ENCODE measurements at regions not wholly inside any gene's neighbourhood (a gene's known extent, or its start where the extent isn't known, plus 50 kb on each side); places are given as distances from the start of the nearest gene placed in this dataset.

DNA sequence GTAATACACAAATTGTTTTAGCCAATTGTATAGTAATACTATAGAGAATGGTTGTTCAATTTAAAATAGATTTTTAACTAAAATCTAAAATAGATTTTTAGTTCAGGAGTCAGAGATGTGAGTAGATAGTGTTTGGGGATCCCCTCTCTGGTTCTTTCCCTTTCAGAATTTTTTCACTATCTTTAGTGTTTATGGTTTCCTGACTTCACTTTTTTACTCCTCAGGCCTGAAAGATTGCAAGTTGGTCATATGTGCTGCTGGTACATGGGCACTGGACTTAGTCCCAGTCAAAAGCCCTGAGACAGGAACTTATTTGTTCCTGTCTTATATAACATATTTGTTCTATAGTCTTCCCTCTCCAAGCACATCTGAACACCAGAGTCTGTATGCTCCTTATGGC, 96.8 kb upstream of the ATP1B1 start:
- DNase-seq (ENCODE audit: low read depth, low spot score) = no peak
- in situ Hi-C loops (cut with HindIII; ENCODE audit: low pct_unique_long_range_greater_than_20kb, low sequenced_read_pairs) = no loop called here

DNA sequence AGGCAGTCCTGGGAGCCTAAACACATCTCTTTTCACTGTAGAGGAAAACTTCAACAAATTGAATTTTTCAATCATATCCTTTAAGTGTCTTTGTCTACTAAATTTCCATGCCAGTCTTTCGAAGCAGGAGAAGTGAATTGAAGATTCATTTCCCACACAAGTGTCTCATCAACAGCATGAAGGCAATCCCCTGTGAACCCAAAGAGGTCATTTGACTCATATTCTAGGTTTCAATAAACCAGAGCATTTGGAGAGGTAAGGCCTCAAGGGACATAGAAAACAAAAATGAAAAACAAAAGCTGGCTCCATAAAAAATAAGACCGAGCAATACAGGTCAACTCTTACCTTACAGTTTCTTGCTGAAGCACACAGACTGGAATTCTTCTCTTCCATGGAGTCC, 94.1 kb upstream of the ATP1B1 start:
- no peak for DNase-seq (ENCODE audit: low read depth, low spot score)
- in situ Hi-C loops (cut with HindIII; ENCODE audit: low pct_unique_long_range_greater_than_20kb, low sequenced_read_pairs) = no loop called here

DNA sequence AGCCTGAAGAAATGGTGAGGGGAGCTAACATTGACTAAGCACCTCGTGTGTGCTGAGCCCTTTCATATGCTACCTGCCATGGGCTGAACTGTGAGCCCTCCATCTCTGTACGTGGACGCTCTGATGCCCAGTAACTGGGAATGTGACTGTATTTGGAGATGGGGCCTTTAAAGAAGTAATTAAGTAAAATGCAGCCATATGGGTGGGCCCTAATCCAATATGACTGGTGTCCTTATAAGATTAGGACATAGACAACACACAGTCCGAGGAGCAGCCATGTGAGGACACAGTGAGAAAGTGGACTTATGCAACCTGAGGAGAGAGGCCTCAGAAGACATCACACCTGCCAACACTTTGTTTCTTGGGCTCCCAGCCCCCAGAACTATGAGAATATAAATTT, 92.7 kb upstream of the ATP1B1 start:
- in situ Hi-C loops (cut with HindIII; ENCODE audit: low pct_unique_long_range_greater_than_20kb, low sequenced_read_pairs) = no loop called here
- no peak for DNase-seq (ENCODE audit: low read depth, low spot score)

DNA sequence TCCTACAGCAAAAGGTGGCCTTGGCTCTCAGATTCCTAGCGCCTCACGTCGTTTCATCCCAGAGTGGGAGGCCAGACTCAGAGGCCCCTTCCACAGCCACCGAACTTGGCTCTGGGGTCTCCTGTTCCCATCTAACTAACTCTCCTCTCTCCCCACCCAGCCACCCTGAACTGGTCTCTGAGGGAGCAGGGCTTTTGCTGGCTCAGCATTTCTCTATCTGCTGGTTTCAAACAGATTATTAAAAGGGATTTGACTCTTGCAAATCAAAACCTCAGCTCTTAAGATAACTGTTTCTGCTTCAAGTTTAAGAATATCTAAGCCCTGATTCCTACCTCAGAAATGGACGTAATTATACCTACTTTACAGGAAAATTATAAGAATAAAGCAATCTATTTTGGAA, 91.0 kb upstream of the ATP1B1 start:
- DNase-seq (ENCODE audit: low read depth, low spot score) = no peak
- in situ Hi-C loops (cut with HindIII; ENCODE audit: low pct_unique_long_range_greater_than_20kb, low sequenced_read_pairs) = no loop called here

DNA sequence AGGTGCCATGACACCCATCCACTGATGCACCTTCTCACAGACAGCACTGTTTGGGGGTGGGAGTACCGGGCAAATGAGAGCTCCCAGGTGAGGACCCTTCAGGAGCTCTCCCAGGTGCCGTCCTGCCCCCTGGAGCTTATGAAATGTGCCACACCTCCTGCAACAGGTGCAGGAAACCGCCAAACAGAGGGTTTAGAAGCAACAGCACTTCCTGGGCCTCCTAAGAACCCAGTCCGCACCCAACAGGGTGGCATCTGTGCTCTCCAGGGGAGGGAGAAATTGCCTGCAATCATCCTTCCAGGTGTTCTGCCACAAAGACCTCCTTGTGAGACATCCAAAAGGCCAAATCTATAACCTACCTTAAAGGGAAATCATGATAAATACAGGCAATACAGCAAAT, 87.7 kb upstream of the ATP1B1 start:
- in situ Hi-C loops (cut with HindIII; ENCODE audit: low pct_unique_long_range_greater_than_20kb, low sequenced_read_pairs) = no loop called here

DNA sequence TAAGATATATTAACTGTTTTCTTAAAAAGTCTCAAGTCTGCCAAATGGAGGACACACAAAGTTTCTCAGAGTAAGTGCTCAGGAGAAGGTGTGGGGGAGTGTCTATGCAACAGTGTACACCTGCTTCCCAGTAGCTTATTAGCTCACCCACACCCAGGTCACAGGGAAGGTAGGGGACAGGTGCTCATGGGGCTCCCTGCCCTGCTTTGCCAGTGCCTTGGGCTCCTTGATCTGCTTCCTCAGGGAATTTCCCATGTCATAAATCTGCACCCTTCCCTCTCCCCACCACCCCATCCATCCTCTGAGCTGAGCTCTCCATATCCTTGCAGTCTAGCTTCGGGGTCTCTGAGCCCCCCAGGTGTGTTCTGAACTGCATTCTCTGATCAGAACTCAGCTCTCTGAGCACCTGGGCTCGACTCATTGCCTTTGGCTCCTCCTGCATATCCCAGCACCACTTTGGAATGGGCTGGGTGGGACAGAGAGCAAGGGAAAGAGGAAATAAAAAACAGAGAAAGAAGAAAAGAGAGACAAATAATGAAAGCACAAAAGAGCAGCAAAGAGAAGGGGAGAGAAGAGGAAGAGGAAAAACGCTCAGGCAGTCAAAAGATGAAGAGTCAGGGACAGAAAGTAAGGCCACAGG, 87.0 kb upstream of the ATP1B1 start:
- no peak for DNase-seq (ENCODE audit: low read depth, low spot score)
- in situ Hi-C loops (cut with HindIII; ENCODE audit: low pct_unique_long_range_greater_than_20kb, low sequenced_read_pairs) = no loop called here

More for the DNA sequence above, 87.7 kb upstream of the ATP1B1 start:
- no peak for DNase-seq (ENCODE audit: low read depth, low spot score)

DNA sequence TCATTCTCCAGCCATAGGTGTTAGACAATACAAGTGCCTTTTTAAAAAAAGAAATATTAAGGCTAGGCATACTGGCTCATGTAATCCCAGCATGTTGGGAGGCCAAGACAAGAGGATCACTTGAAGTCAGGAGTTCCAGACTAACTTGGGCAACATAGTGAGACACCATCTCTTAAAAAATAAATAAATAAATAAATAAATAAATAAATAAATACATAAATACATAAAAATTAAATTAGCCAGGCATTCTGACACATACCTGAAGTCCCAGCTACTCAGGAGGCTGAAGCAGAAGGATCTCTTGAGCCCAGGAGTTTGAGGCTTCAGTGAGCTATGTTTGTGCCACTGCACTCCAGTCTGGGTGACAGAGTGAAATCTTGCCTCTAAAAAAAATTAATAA, 85.8 kb upstream of the ATP1B1 start:
- in situ Hi-C loops (cut with HindIII; ENCODE audit: low pct_unique_long_range_greater_than_20kb, low sequenced_read_pairs) = no loop called here
- no peak for DNase-seq (ENCODE audit: low read depth, low spot score)

DNA sequence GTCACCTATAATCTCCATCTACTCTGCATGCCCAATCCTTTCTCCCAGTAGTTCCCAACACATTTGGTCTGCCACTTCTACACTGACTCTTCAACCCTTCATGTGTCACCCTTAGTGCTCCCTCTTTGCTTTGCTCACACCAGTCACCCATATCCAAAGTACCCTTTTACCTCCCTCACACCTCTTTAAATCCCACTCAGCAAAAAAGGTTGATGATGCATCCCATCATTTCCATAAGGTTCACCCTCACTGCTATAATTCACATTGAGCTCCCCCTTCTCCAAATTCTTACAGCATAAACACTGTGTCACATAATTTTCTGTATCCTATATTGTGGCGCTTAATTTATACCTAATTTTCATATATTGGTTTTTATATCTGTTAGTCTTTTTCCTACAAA, 83.8 kb upstream of the ATP1B1 start:
- DNase-seq (ENCODE audit: low read depth, low spot score) = no peak
- in situ Hi-C loops (cut with HindIII; ENCODE audit: low pct_unique_long_range_greater_than_20kb, low sequenced_read_pairs) = no loop called here

DNA sequence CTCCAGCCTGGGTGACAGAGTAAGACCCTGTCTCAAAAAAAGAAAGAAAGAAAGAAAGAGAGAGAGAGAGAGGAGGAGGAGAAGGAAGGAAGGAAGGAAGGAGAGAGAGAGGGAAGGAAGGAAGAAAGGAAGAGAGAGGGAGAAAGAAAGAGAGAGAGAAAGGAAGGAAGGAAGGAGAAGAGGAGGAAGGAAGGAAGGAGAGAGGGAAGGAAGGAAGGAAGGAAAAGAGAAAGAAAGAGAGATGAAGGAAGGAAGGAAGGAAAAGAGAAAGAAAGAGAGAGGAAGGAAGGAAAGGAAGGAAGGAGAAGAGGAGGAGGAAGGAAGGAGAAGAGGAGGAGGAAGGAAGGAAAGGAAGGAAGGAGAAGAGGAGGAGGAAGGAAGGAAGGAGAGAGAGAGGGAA, 82.2 kb upstream of the ATP1B1 start:
- in situ Hi-C loops (cut with HindIII; ENCODE audit: low pct_unique_long_range_greater_than_20kb, low sequenced_read_pairs) = no loop called here
- DNase-seq (ENCODE audit: low read depth, low spot score) = no peak

DNA sequence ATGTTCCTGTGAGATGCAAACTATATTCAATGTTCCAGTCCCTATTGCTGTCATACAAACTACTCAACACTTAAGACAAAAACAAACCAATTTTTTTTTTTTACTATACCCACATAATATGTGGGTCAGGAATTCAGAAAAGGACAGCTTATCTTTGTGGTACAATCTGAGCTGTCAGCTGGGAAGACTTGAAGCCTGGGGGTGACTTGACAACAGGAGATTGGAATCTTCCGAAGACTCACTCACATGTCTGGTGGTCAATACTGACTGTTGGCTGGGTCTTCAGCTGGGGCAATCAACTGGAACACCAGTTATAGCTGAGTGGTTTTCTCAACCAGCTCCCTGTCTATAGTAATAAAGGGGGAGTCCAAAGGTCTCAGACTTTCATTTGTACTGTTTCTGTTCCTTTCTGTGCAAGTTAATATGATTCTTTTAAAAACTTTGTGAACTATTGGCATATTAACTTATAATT, 81.7 kb upstream of the ATP1B1 start:
- no peak for DNase-seq (ENCODE audit: low read depth, low spot score)
- in situ Hi-C loops (cut with HindIII; ENCODE audit: low pct_unique_long_range_greater_than_20kb, low sequenced_read_pairs) = no loop called here

DNA sequence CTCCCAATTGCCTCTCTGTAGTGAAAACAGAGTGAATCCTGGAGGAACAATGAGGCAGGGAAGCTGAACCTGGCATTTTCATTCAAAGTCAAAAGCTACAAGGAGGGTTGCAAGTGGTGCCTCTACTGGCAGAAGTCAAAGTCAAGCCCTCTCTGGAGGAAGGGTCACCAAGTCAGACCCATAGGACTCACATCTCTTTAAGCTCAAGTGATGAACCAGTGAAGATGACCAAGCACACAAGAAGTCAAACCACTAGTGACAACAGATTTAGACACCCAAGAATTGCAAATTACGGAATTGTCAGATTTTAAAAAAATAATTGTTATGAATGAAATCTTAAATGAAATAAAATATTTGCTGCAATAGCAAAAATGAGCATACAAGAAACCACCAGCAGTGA, 81.1 kb upstream of the ATP1B1 start:
- in situ Hi-C loops (cut with HindIII; ENCODE audit: low pct_unique_long_range_greater_than_20kb, low sequenced_read_pairs) = no loop called here
- no peak for DNase-seq (ENCODE audit: low read depth, low spot score)

DNA sequence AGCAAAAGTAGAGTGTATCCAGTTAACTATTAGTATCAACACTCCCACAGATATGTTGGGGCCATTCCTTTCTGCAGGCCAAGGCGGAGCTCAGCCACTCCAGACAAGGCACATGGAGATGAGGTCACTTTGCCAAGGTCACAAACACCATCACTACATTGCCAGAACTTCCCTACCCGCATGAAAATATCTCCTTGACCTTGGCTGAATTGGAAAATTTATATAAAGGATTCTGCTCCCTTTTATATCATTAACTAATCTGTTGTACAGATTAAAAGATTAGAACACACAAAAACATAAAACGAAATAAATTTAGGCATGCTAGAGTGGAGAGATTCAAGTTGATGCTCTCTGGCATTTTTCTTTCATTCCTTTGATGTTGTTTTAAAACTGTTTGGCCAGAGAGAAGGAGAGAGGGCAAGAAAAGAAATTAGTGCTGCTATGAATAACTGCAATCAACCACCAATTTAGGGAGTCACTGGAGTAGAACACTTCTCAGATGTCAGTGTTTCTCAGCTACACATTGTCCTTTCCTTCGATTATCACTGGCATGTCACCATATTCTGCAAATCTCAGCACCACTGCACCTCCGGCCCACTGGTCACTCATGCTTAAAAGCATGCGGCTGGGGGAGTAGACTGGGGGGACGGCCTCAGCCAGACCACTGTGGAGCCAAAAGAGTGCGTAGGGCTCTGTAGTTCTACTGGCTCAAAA, 78.7 kb upstream of the ATP1B1 start:
- in situ Hi-C loops (cut with HindIII; ENCODE audit: low pct_unique_long_range_greater_than_20kb, low sequenced_read_pairs) = no loop called here
- no peak for DNase-seq (ENCODE audit: low read depth, low spot score)

DNA sequence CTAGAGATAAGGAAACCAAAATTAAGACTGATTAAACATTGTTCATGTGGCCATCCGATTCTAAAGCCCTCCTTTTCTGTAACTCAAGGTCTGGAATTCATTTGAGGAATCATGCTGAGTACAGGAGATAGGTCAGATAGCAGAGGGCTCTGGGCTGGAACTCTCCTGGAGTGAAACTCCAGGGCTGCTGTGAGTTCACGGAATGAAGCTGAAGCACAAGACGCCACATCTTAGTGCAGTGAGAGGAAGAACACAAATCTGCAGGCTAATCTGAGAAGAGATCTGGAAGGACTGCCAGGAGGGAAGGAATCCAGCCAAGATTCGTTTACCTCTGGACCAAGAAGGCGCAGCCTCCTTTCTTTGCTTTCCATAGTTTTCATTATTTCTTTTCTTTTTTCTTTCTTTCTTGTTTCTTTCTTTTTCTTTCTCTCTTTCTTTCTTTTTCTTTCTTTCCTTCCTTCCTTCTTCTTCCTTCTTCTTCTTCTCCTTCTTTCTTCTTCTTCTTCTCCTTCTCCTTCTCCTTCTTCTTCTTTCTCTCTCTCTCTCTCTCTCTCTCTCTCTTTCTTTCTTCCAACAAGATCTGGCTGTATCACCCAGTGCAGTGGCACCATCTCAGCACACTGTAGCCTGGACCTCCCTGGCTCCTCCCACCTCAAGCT, 74.8 kb upstream of the ATP1B1 start:
- no peak for DNase-seq (ENCODE audit: low read depth, low spot score)

DNA sequence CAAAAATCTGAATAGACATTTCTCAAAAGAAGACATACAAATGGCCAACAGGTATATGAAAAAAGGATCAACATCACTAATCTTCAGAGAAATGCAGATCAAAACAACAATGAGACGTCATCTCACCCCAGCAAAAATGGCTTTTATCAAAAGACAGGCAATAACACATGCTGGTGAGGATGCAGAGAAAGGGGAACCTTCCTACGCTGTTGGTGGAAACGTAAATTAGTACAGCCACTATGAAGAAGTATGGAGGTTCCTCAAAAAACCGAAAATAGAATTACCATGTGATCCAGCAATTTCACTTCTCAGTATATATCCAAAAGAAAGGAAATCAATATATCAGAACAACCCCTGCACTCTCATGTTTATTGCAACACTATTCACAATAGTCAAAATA, 65.1 kb upstream of the ATP1B1 start:
- in situ Hi-C loops (cut with HindIII; ENCODE audit: low pct_unique_long_range_greater_than_20kb, low sequenced_read_pairs) = no loop called here
- no peak for DNase-seq (ENCODE audit: low read depth, low spot score)

More for the DNA sequence above, 74.8 kb upstream of the ATP1B1 start:
- in situ Hi-C loops (cut with HindIII; ENCODE audit: low pct_unique_long_range_greater_than_20kb, low sequenced_read_pairs) = no loop called here

DNA sequence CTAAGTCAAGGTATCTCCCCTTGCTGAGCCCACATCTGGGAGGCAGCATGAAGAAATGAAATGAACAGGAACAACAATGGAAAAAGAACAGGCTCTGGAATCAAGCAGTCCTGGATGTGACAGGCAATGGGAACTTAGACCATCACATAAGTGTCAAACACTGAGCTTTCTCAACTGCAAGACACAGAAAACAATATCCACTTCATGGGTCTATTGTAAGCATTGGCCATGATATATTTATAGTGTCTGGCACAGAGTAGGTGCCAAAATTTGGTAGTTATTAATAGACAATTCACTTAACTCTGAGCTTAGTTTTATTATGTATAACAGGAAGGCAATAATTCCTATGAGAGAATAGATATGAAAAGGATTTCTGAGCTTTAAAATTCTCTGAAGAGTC, 64.1 kb upstream of the ATP1B1 start:
- DNase-seq (ENCODE audit: low read depth, low spot score) = no peak
- in situ Hi-C loops (cut with HindIII; ENCODE audit: low pct_unique_long_range_greater_than_20kb, low sequenced_read_pairs) = no loop called here

DNA sequence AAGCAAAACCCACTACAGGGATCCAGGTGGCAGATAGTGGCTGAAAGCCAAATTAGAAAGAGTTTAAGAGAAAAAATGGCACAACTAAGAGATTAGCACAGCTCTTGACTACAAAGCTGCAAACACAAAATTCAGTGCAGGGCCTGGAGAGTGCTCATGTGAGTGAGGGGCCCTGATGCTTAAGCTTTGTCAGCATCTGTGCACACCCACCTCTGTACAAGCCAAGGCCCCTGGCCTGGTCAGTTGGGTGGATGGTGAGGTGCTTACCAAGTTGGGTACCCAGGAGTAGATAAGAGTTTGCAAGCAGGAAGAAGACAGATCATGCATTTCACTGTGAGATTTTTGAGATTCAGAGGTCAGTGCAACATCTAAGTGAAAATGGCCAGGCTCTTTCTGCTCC, 62.7 kb upstream of the ATP1B1 start:
- DNase-seq (ENCODE audit: low read depth, low spot score) = no peak

DNA sequence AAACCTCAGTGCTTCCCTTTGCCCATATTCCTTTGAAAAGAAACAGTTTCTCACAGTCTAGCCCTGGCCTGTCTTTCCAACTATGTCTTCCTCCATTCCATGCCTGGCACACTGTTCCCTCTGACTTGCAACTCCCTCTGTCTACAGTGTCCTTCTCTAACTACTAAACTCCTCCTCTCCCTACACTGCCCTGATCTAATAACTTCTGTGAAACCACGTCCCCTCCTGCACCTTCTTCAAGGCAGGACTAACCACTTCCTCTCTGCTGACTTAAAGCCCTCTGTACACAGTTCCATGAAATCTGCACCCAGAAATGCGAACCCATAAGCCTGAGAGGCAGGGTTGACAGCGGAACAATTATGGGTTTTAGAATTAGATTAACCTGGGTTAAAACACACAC, 62.2 kb upstream of the ATP1B1 start:
- in situ Hi-C loops (cut with HindIII; ENCODE audit: low pct_unique_long_range_greater_than_20kb, low sequenced_read_pairs) = no loop called here
- no peak for DNase-seq (ENCODE audit: low read depth, low spot score)

More for the DNA sequence above, 62.7 kb upstream of the ATP1B1 start:
- in situ Hi-C loops (cut with HindIII; ENCODE audit: low pct_unique_long_range_greater_than_20kb, low sequenced_read_pairs) = no loop called here

DNA sequence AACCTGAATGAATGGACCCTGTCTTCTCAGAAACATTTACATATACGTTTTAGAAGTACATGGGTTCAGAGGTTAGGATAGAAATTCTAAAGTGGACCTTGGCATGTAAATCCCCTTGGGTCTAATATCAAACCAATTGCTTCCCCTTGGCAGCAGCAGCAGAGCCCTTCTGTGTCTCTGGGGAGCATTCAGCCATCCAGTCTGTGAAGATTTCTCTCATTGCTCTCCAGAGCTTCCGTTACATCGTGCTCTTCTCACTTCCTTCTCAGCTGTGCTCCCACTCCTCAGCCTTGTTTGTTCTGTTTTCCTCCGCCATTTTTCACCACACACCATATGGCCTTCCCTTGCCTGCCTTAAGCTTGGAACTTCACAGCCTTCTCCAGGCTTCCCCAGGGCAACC, 61.5 kb upstream of the ATP1B1 start:
- DNase-seq (ENCODE audit: low read depth, low spot score) = no peak
- in situ Hi-C loops (cut with HindIII; ENCODE audit: low pct_unique_long_range_greater_than_20kb, low sequenced_read_pairs) = no loop called here

DNA sequence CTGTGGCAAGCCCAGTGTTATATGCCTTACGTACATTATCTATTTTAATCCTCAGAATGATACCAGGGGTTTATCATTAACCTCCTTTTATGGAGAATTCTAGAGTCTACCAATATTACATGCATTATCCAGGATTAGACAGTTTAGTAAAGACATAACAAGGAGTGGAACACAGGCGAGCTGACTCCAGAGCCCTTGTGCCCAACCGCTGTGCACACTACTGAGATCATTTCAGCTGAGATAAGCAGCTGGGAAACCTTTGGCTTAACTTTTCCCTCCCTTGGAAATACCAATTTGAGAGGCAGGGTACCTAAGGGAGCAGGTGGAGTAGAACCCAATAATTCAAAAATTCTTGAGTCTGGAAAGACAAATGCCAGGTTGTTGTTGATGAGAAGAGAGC, 59.8 kb upstream of the ATP1B1 start:
- no peak for DNase-seq (ENCODE audit: low read depth, low spot score)
- in situ Hi-C loops (cut with HindIII; ENCODE audit: low pct_unique_long_range_greater_than_20kb, low sequenced_read_pairs) = no loop called here

Measured in SK-MEL-5 (cell line).